A673 (cell line): ENCODE measurements at regions not wholly inside any gene's neighbourhood (a gene's known extent, or its start where the extent isn't known, plus 50 kb on each side); places are given as distances from the start of the nearest gene placed in this dataset.

Experiments used
- BruUV-seq: library from RNA; stranded (reverse); fragments of 400-500 nt; replicated peaks from 2 replicates; lab custom pipeline; 2021; lab: Mats Ljungman, UMichigan
- CTCF ChIA-PET: fragments of 300-600 bp; sonication (Branson Sonifier 250); formaldehyde crosslinking; loops from one replicate; lab custom pipeline; 2022; ENCODE audit warnings: antibody characterized with exemption; lab: Charles Lee
- POLR2A ChIA-PET: fragments of 300-600 bp; sonication (Branson Sonifier 250); formaldehyde crosslinking; loops from one replicate; lab custom pipeline; 2022; ENCODE audit warnings: antibody characterized with exemption; ENCODE audit not compliant: low non-redundant PET; lab: Charles Lee
- DNase-seq: peaks from one replicate; pipeline ENCODE4 v3.0.0-alpha.2; 2015; ENCODE audit warnings: low spot score
- H3K27ac ChIP-seq: fragments of 200-600 bp; sonication (generic); 2 replicates; pipeline ENCODE4 v1.5.1; 2016; ENCODE audit warnings: mixed run types, low read depth, mild to moderate bottlenecking, mixed read lengths, antibody characterized with exemption, low read length; ENCODE audit not compliant: poor library complexity, severe bottlenecking
- H3K27me3 ChIP-seq: fragments of 200-600 bp; sonication (generic); replicated peaks from 2 replicates; pipeline ENCODE4 v1.6.1; 2017; ENCODE audit warnings: mixed run types, low read depth, mild to moderate bottlenecking, mixed read lengths, antibody characterized with exemption, low read length; ENCODE audit not compliant: insufficient read depth, poor library complexity
- H3K36me3 ChIP-seq: fragments of 200-600 bp; sonication (generic); 2 replicates; pipeline ENCODE4 v1.6.1; 2016; ENCODE audit warnings: mixed run types, mild to moderate bottlenecking, mixed read lengths, antibody characterized with exemption, low read length; ENCODE audit not compliant: insufficient read depth, poor library complexity, severe bottlenecking
- H3K4me1 ChIP-seq: fragments of 200-600 bp; sonication (generic); 2 replicates; pipeline ENCODE4 v1.6.1; 2017; ENCODE audit warnings: mixed run types, mild to moderate bottlenecking, mixed read lengths, antibody characterized with exemption, low read length; ENCODE audit not compliant: insufficient read depth, poor library complexity, severe bottlenecking
- H3K4me3 ChIP-seq: fragments of 200-600 bp; sonication (generic); 2 replicates; pipeline ENCODE4 v1.5.1; 2016; ENCODE audit warnings: low read depth, mixed run types, mild to moderate bottlenecking, mixed read lengths, low read length; ENCODE audit not compliant: poor library complexity, severe bottlenecking
- H3K9me3 ChIP-seq: fragments of 200-600 bp; sonication (generic); 2 replicates; pipeline ENCODE4 v1.6.1; 2016; ENCODE audit warnings: mixed run types, low read depth, mild to moderate bottlenecking, mixed read lengths, antibody characterized with exemption, low read length; ENCODE audit not compliant: poor library complexity, severe bottlenecking
- CTCF ChIP-seq: fragments of 300-800, 200-600 bp; sonication (generic); conservative IDR thresholded peaks from 2 replicates; pipeline ENCODE4 v1.5.1; 2017; ENCODE audit warnings: low read depth, mild to moderate bottlenecking, antibody characterized with exemption, low read length, moderate library complexity, mixed read lengths
- EZH2 ChIP-seq: fragments of 200-600 bp; sonication (generic); IDR thresholded peaks from 2 replicates; pipeline ENCODE4 v1.6.1; 2017; ENCODE audit warnings: borderline replicate concordance, low read depth, mild to moderate bottlenecking, mixed read lengths, antibody characterized with exemption, low read length; ENCODE audit not compliant: poor library complexity, severe bottlenecking
- intact Hi-C: fragments of 100-400 bp; cut with micrococcal nuclease; formaldehyde crosslinking; loops from one replicate; pipeline ENCODE4 v1.10.0; 2022; ENCODE audit not compliant: unreplicated experiment

GRCh38 chr3:152611905-152612304, 223.0 kb upstream of the P2RY1 start:
- DNase-seq = no peak
- Histone ChIP-seq H3K36me3 (no peaks in the 10 kb centered on the region), H3K4me1 (no peaks in the 10 kb centered on the region), H3K4me3 (no peak overlapping the region), H3K27ac (no peak overlapping the region), H3K9me3 (no peaks in the 10 kb centered on the region), H3K27me3 (no peaks in the 10 kb centered on the region)
- no peak for TF ChIP-seq EZH2
- no peak for TF ChIP-seq CTCF
- intact Hi-C loops = no loop called here
- ChIA-PET CTCF (no interaction called here), POLR2A (no interaction called here)
- no TSS peak for BruUV-seq

GRCh38 chr3:152613851-152614250, 221.1 kb upstream of the P2RY1 start:
- TF ChIP-seq EZH2 (no peak), CTCF (no peak)

GRCh38 chr3:152615681-152616080, 219.2 kb upstream of the P2RY1 start:
- DNase-seq = no peak
- intact Hi-C loops = no loop called here

More at GRCh38 chr3:152613851-152614250, 221.1 kb upstream of the P2RY1 start:
- Histone ChIP-seq H3K9me3 (no peaks in the 10 kb centered on the region), H3K27ac (no peak overlapping the region), H3K27me3 (no peaks in the 10 kb centered on the region), H3K4me1 (no peaks in the 10 kb centered on the region), H3K36me3 (no peaks in the 10 kb centered on the region), H3K4me3 (no peak overlapping the region)
- DNase-seq = no peak
- ChIA-PET POLR2A (no interaction called here), CTCF (no interaction called here)
- no TSS peak for BruUV-seq
- intact Hi-C loops = no loop called here

More at GRCh38 chr3:152615681-152616080, 219.2 kb upstream of the P2RY1 start:
- BruUV-seq = no TSS peak
- Histone ChIP-seq H3K36me3 (no peaks in the 10 kb centered on the region), H3K27ac (no peak overlapping the region), H3K4me1 (peaks cover 11% of the 10 kb centered on the region), H3K27me3 (no peaks in the 10 kb centered on the region), H3K9me3 (no peaks in the 10 kb centered on the region), H3K4me3 (no peak overlapping the region)
- ChIA-PET CTCF (no interaction called here), POLR2A (no interaction called here)
- TF ChIP-seq EZH2 (no peak), CTCF (no peak)
